ENCODE measurements at regions not wholly inside any gene's neighbourhood (a gene's known extent, or its start where the extent isn't known, plus 50 kb on each side); places are given as distances from the start of the nearest gene placed in this dataset.

DNA sequence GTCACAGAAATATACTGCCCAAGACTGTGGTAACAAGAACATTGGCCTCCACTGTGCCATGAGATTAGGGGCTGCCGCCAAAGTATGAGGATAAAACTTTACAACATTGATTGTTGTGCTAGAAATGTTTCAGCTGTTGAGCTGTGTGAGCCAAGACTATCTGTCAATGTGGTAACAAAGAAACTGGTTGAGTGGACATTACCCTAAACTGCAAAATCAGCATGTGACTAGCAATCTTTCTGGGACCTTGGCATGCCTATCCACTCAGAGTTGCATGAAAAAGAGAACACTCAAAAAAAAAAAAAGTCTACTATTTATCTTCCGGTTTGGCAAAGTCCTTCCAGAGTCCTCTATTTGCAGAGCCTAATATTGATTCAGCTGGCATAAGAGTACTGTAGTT is 605.6 kb upstream of the CNTNAP2 start:
- no peaks in the 10 kb centered on the region for H3K4me1 ChIP-seq
- H3K36me3 ChIP-seq = no peaks in the 10 kb centered on the region
- TF ChIP-seq POLR2A (IDR thresholded peaks at IDR 0.05) = no peak
- TF ChIP-seq POLR2AphosphoS5 (IDR thresholded peaks at IDR 0.05) = no peak
- TF ChIP-seq, protein P1, sequence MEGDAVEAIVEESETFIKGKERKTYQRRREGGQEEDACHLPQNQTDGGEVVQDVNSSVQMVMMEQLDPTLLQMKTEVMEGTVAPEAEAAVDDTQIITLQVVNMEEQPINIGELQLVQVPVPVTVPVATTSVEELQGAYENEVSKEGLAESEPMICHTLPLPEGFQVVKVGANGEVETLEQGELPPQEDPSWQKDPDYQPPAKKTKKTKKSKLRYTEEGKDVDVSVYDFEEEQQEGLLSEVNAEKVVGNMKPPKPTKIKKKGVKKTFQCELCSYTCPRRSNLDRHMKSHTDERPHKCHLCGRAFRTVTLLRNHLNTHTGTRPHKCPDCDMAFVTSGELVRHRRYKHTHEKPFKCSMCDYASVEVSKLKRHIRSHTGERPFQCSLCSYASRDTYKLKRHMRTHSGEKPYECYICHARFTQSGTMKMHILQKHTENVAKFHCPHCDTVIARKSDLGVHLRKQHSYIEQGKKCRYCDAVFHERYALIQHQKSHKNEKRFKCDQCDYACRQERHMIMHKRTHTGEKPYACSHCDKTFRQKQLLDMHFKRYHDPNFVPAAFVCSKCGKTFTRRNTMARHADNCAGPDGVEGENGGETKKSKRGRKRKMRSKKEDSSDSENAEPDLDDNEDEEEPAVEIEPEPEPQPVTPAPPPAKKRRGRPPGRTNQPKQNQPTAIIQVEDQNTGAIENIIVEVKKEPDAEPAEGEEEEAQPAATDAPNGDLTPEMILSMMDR (IDR thresholded peaks at IDR 0.05) = no peak
- no peak for TF ChIP-seq EP300 (IDR thresholded peaks at IDR 0.05)
- no peaks in the 10 kb centered on the region for H3K27me3 ChIP-seq
- H3K27ac ChIP-seq = no peak overlapping the region
- H3K4me3 ChIP-seq = no peak overlapping the region
- no peaks in the 10 kb centered on the region for H3K9me3 ChIP-seq
- no peak for DNase-seq
- intact Hi-C loops (cut with DNase I) = no loop called here
- 78 to 79% methylated on average over 2 of the region's 2 CpGs for WGBS, 2 donors

DNA sequence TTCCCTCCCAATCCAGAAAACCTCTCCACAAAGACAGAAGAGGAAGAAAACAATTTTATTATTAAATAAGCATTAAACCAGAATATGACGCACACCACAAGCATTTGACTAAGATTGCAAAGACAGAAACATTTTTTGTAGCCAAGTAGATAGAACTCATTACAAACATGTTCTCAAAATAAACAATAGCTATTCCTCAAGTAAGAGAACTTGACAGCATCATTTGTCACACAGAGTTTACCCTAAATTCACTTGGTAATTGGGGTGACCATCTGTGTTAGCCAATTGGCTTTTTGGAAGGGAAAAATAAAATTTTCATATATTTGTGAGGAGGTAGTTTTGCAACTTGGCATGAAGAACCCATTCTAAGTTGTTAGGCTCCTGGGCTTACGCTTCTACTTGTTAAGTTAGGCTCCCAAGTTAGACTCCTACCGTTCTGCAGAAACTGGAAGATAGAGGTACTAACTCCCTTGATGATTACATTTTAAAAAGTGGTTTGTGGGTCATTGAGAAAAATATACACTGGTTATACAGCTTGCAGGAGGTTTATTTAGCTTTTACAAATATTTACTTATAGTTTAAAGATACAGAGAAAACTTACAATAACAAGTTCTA is 618.6 kb upstream of the CNTNAP2 start:
- Histone ChIP-seq H3K4me3 (no peak overlapping the region), H3K27me3 (no peaks in the 10 kb centered on the region), H3K27ac (no peak overlapping the region), H3K36me3 (no peaks in the 10 kb centered on the region), H3K4me1 (no peaks in the 10 kb centered on the region), H3K9me3 (no peaks in the 10 kb centered on the region)
- 59 to 74% methylated on average over 3 of the region's 3 CpGs for WGBS, 2 donors
- intact Hi-C loops (cut with DNase I) = no loop called here
- DNase-seq = no peak
- TF ChIP-seq POLR2AphosphoS5 (IDR thresholded peaks at IDR 0.05) = no peak
- TF ChIP-seq, protein P1 (IDR thresholded peaks at IDR 0.05) = no peak
- no peak for TF ChIP-seq EP300 (IDR thresholded peaks at IDR 0.05)
- TF ChIP-seq POLR2A (IDR thresholded peaks at IDR 0.05) = no peak

GRCh38 chr7:145490356-145490755 is 626.2 kb upstream of the CNTNAP2 start:
- no peak overlapping the region for H3K27ac ChIP-seq
- TF ChIP-seq, protein P1 (IDR thresholded peaks at IDR 0.05) = no peak
- TF ChIP-seq EP300 (IDR thresholded peaks at IDR 0.05) (no peak), POLR2AphosphoS5 (IDR thresholded peaks at IDR 0.05) (no peak), POLR2A (IDR thresholded peaks at IDR 0.05) (no peak)
- no peaks in the 10 kb centered on the region for H3K9me3 ChIP-seq
- no peaks in the 10 kb centered on the region for H3K36me3 ChIP-seq
- WGBS, 2 donors = 78 to 89% methylated on average over 1 of the region's 1 CpG
- no peaks in the 10 kb centered on the region for H3K4me1 ChIP-seq
- no peak for DNase-seq
- no peak overlapping the region for H3K4me3 ChIP-seq
- no peaks in the 10 kb centered on the region for H3K27me3 ChIP-seq
- intact Hi-C loops (cut with DNase I) = no loop called here

DNA sequence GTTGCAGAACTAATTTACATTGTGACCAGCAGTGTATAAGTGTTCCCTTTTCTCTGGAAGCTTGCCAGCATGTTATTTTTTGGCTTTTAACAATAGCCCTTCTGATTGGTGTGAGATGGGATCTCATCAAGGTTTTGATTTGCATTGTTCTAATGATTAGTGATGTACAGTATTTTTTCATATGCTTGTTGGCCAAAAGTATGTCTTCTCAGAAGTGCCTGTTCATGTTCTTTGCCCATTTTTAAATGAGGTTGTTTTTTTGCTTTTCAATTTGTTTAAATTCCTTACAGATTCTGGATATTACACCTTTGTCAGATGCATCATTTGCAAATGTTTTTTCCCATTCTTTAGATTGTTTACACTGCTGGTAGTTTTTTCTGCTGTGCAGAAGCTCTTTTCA is 627.0 kb upstream of the CNTNAP2 start:
- H3K27me3 ChIP-seq = no peaks in the 10 kb centered on the region
- H3K4me1 ChIP-seq = no peaks in the 10 kb centered on the region
- no peak for DNase-seq
- no peak for TF ChIP-seq POLR2A (IDR thresholded peaks at IDR 0.05)
- TF ChIP-seq, protein P1 (IDR thresholded peaks at IDR 0.05) = no peak
- TF ChIP-seq POLR2AphosphoS5 (IDR thresholded peaks at IDR 0.05) = no peak
- TF ChIP-seq EP300 (IDR thresholded peaks at IDR 0.05) = no peak
- no peaks in the 10 kb centered on the region for H3K9me3 ChIP-seq
- no peak overlapping the region for H3K27ac ChIP-seq
- intact Hi-C loops (cut with DNase I) = no loop called here
- H3K4me3 ChIP-seq = no peak overlapping the region
- no peaks in the 10 kb centered on the region for H3K36me3 ChIP-seq

DNA sequence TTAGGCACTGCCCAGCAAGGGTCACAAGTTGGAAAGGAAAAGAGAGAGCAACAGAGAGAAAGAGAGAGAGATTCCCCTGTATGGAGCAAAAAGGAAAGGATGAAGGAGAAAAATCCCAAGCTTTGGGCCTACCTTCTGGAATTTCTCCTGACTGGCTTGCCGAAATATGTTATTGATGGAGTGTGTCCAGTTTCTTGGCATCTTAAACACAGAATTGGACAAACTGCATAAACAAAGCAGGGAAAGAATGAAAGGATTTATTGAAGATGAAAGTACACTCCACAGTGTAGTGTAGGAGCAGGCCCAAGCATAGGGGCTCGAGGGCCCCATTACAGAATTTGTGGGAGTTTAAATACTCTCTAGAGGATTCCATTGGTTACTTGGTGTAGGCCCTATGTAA is 627.8 kb upstream of the CNTNAP2 start:
- Histone ChIP-seq H3K4me3 (no peak overlapping the region), H3K9me3 (no peaks in the 10 kb centered on the region), H3K27me3 (no peaks in the 10 kb centered on the region), H3K36me3 (no peaks in the 10 kb centered on the region), H3K27ac (no peak overlapping the region), H3K4me1 (no peaks in the 10 kb centered on the region)
- WGBS, 2 donors = 14 to 23% methylated on average over 2 of the region's 2 CpGs
- DNase-seq = no peak
- intact Hi-C loops (cut with DNase I) = no loop called here
- TF ChIP-seq EP300 (IDR thresholded peaks at IDR 0.05) (no peak), POLR2AphosphoS5 (IDR thresholded peaks at IDR 0.05) (no peak), POLR2A (IDR thresholded peaks at IDR 0.05) (no peak)
- TF ChIP-seq, protein P1 (IDR thresholded peaks at IDR 0.05) = no peak

Data from sigmoid colon (tissue), 6 donors.